Retinal pigment epithelial cell (primary cell): ENCODE measurements at regions not wholly inside any gene's neighbourhood (a gene's known extent, or its start where the extent isn't known, plus 50 kb on each side); places are given as distances from the start of the nearest gene placed in this dataset.

Source experiments
- DNase-seq: peaks from one replicate; pipeline ENCODE4 v3.0.0-alpha.2; 2010; ENCODE audit warnings: low read depth
- H3K4me3 ChIP-seq: 2 replicates; pipeline ENCODE4 v1.5.1; 2011; ENCODE audit warnings: mild to moderate bottlenecking, low read length, control low read depth, moderate library complexity
- TF ChIP-seq, protein P1 (sequence below): conservative IDR thresholded peaks from 2 replicates; pipeline ENCODE4 v1.5.1; 2011; ENCODE audit warnings: low read depth, low read length, control low read depth, inconsistent platforms

DNA sequence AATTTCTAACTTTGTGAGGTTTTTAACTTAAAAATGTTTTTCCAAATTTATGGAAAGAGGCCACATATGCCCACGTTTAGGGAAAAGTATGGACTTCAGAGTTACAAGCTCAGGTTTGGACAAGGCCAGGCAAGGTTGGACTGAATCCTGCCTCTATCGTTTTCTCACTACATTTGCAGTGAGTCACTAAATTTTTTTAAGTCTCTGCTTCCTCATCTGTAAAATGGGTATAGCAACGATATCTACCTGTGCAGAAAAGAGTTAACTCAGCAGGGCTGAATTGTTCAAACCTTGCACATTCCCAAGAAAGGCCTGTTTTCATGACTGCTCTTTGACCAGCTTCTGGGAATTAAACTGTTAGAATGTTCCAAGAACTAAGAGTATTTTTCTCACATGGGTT is 159.1 kb downstream of the LTN1 start:
- DNase-seq: no peak
- H3K4me3 ChIP-seq: no peak overlapping the region
- TF ChIP-seq, protein P1, sequence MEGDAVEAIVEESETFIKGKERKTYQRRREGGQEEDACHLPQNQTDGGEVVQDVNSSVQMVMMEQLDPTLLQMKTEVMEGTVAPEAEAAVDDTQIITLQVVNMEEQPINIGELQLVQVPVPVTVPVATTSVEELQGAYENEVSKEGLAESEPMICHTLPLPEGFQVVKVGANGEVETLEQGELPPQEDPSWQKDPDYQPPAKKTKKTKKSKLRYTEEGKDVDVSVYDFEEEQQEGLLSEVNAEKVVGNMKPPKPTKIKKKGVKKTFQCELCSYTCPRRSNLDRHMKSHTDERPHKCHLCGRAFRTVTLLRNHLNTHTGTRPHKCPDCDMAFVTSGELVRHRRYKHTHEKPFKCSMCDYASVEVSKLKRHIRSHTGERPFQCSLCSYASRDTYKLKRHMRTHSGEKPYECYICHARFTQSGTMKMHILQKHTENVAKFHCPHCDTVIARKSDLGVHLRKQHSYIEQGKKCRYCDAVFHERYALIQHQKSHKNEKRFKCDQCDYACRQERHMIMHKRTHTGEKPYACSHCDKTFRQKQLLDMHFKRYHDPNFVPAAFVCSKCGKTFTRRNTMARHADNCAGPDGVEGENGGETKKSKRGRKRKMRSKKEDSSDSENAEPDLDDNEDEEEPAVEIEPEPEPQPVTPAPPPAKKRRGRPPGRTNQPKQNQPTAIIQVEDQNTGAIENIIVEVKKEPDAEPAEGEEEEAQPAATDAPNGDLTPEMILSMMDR: no peak

DNA sequence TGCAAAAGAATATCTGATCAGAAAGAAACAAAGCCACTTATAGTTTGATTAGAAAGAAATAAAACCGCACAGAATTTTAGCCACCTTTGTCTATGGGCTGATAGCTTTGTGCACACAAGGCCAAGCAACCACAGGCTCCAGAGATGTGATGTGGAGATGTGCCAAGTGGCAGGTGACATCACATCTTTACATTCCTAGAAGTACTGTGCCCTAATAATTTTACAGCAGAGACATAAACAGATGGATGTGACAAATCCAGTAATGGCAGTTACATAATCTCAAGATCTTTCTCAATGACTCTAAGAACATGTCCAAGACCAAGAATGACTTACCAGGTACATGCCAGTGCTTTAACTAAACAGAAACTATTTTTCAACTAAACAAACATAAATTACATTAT is 159.5 kb downstream of the LTN1 start:
- no peak overlapping the region for H3K4me3 ChIP-seq
- TF ChIP-seq, protein P1: no peak
- no peak for DNase-seq

DNA sequence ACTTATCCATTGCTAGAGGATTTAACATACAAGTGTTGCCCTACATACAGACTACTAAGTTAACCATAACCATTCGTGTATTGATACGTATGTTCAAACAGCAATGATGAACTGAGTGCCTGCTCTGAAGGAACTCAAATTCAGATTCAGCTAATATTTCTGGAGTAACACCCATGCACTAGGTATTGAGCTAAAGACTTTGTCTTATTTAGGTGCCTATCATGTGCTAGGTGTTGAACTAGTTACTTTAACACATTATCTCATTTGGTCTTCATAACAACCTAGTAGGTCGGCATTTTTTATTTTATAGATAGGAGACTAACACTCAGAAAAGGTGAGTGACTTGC is 160.0 kb downstream of the LTN1 start:
- no peak overlapping the region for H3K4me3 ChIP-seq
- TF ChIP-seq, protein P1: no peak
- DNase-seq: no peak

DNA sequence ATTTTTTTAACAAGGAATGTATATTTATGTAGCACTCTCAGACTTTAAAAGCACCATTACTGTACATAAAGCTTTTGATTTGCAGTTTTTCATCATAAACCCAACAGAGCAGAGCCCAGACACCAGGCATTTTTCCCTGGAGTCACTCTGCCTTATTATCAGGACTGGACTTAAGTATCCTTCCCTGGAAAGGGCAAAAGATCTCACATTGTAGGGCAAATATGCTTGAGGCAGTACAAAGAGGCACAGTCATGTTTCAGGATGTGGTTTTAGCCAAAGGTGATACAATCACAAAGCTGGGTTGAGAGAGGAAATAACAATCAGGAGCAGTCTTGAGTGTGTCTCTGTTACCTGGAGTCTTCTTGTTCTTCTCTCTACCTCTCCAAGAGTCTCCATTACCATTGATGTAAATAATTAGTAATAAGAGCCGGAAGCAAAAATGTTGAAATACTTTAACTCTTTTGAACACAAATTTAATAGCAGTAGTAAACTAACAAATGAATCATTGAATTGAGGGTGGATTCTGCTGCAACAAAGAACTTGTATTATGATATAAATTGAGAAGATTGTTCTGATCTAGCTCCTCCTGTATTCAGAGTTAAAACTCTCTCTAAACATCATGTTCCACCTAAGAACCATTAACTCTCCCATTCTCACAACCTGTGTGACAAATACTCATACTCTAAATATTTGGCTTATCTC is 160.5 kb downstream of the LTN1 start:
- no peak for DNase-seq
- TF ChIP-seq, protein P1: no peak
- no peak overlapping the region for H3K4me3 ChIP-seq

DNA sequence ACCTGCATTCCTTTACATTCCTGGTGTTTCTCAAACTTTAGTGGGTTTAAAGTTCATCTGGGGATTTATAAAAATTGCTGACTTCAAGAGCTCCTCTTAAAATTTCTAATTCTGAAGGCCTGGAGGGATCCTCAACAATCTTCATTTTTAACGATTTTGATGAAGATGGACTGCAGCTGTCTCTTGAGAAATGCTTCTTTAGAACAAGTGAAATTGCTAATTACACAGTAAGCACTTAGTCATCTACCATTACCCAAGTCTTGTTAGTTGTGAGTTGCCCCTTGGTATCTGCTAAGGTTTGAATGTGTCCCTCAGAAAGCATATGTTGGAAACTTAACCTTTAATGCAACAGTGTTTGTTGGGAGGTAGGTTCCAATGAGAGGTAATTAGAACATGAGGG is 163.7 kb downstream of the LTN1 start:
- DNase-seq: no peak
- TF ChIP-seq, protein P1: no peak
- H3K4me3 ChIP-seq: no peak overlapping the region

DNA sequence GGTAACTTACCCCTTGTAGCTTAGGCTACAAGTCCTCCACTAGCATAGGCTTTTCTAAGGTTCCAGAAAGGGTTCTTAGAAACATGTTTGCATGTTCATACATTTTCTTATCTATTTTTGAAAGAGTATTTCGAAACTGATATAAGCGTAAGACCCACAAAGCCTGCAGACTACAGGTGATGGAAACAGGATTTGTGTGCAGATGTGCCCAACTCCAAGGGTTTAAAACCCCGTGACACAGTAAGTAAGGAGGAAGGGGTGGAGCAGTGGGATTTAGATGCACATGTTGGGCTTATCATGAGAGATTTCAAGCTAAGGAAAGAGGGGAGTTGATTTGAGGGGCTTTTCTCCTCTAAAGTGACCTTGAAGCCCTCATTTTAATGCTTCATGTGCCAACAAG is 164.7 kb downstream of the LTN1 start:
- DNase-seq: no peak
- no peak overlapping the region for H3K4me3 ChIP-seq
- TF ChIP-seq, protein P1: no peak

DNA sequence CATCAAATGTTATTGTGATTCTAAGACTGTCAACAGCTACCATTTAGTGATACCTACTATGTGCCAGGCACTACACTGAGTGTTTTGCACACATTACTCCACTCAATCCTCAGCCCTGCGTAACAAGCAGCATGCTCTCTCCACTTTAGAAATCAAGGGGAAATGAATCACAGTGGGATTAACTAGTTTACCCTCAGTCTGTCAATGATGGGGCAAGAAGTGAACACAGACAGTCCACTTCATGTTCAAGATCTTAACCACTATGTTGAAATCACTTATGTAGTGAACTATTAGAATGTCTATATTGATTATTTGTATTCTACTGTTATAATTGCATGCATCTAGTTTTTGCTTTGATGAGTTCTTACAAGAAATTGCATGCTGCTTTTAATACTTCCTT is 165.3 kb downstream of the LTN1 start:
- no peak overlapping the region for H3K4me3 ChIP-seq
- DNase-seq: no peak
- TF ChIP-seq, protein P1: no peak
